SHP77 treated with DMSO at 0.1 percent for 48 hours (cell line): ENCODE measurements at regions not wholly inside any gene's neighbourhood (a gene's known extent, or its start where the extent isn't known, plus 50 kb on each side); places are given as distances from the start of the nearest gene placed in this dataset.

Experiments used
- DNase-seq: peaks from one replicate; lab custom pipeline; 2025; lab: John Stamatoyannopoulos, UW

DNA sequence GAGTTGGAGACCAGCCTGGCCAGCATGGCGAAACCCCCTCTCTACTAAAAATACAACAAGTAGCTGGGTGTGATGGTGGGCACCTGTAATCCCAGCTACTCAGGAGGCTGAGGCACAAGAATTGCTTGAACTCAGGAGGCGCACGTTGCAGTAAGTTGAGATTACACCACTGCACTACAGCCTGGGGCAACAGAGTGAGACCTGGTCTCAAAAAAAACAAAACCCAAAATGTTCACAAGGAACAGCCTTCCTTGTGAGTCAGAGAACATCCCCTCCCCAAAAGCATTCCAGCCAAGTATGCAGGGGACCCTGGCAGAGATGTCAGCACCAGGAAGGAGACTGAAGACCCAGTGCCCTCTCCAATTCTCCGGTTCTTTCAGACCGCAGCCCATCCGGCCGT lies 314.9 kb upstream of the TSHZ3 start:
- DNase-seq: no peak

DNA sequence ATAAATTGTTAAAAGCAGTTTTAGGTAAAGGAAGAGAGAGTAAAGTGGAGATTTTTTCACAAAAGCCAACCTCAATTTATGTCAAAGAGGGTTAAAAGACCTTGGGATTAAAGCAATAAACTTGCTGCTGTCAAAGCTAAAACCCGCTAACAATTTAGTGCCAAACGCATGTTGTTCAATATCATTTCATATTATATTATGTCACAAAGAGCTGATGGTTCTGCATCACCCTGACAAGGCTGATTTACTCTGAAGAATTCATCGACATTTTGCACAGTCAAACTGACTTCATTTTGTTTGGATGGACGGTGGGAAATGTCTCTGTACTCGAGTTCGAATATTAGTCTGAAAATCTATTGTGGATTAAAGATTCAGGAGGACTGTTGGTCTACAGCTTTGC lies 315.8 kb upstream of the TSHZ3 start:
- DNase-seq: no peak

DNA sequence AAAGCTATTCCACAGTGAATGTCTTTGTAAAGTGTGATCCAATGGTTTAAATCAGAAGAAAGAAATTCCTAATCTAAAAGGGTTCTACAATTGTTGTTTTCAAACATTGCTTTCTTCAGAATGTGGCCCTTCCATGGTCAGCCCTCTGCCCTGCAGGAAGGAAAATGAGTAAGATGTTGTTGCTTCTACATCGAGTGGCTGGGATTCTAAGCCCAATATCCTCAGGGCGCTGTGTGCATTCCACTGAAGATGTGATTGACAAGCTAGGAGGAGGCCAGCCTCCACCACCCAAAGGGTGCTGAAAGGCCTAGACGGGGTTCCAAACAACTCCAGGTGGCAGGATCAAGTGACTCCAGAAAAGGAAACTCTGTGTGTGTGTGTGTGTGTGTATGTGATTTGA lies 316.9 kb upstream of the TSHZ3 start:
- DNase-seq: no peak

DNA sequence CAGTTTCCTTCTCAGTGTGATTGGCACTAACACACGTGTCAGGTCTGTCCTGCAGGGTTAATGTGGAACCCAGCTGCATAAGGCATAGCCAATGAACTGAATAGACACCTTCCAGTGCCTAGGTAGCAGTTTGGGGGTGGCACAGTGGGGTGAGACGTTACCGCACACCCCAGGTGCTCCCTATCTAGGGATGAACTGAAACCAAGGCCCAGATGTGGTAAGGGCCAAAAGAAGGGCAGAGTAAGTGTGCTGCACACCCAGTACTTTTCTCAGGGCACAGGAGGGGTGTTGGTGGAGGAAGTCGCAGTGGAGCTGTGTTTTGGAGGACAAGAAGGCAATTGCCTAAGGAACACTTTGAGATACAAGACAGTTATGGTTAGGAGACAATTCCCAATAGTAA lies 317.9 kb upstream of the TSHZ3 start:
- DNase-seq: no peak

DNA sequence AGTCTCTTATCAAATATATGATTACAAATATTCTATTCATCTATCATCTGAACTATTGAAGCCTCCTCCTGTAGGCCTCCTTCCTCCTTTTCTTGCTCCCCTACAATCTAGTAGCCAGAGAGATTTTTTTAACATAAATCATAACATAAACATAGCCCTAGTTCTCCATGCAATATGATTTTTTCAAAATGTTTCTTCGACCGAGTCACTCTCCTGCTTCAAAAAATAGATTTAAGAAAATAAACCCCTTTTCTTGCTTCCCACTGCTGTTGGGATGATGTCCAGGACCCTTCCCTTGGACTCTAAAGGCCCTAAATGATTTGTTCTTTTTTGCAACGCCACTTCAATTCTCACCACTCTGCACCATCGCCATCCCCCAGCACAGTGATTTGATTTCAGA lies 319.7 kb upstream of the TSHZ3 start:
- no peak for DNase-seq

DNA sequence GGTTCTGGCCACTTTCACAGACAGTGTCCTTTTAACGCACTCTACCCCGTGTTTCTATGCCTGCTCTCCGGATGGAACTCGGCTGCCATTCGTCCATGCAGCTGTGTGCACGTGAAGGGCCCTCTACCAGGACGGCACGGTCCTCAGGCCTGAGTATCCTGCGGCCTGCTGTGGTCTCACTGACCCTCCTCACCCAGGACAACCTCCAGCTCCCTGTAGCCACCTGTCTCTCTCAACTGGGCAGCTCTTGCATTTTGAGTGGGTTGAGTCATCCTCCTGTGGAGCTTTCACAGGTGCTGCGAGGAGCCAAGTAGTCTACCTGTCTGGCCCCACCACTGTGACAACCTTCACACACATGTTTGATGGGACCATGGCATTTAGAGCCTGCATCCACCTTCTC lies 321.7 kb upstream of the TSHZ3 start:
- no peak for DNase-seq

DNA sequence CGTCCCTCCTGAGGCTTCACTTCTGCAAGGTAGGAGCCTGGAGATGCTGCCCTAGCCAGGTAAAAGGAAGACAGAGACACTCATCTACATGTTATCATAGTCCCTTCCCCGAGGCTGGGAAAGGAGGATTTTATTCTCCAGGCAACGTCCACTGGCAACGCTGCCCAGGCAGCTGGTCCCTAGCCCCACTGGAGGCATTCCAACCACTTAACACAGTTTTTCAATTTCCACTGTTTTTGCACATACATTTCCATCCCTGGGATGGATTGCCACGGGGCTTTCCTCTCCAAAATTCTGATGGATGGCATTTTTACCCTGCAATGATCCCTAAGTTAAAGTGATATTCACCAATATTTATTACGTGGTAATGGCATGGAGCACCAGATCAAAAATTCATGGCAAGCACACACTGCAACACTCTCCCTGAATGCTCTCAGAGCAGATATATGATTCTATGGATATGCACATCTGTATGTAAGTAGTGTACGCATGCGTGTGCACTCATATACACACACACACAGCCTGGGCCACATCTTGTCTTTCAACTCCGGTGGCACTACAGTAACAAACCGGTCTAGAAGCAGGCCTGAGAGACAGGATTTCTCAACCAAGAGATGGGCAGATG lies 322.3 kb upstream of the TSHZ3 start:
- DNase-seq: no peak

DNA sequence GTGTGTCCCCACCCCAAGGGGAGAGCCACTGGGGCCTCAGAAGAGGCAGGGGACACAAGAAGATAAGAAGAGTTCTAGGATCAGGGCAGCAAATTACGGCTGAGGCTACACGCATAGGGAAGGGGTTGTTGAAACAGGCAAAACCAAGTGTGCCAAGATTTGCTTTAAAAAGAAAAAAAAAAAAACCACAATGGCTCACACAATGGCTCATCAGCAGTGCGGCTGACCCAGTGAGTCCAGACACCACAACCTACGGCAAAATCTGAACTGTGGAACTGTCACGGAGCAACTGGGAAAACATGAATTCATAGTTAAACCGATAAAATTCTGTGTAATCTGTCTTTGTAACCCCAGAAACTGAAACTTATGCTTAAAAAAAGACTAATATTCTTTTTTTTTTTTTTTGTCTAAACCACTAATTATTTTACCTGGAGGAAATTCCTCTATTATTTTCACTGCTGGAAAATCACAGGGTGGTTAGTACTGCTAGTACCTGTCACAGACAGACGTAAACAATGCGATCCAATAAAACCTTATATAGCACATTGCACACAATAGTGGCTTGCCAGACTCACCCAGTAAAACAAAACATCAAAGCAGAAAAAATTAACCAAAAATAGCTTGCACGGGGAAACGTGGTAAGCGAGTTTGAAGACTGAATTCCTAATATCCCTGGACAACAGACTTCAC lies 325.4 kb upstream of the TSHZ3 start:
- DNase-seq: no peak

DNA sequence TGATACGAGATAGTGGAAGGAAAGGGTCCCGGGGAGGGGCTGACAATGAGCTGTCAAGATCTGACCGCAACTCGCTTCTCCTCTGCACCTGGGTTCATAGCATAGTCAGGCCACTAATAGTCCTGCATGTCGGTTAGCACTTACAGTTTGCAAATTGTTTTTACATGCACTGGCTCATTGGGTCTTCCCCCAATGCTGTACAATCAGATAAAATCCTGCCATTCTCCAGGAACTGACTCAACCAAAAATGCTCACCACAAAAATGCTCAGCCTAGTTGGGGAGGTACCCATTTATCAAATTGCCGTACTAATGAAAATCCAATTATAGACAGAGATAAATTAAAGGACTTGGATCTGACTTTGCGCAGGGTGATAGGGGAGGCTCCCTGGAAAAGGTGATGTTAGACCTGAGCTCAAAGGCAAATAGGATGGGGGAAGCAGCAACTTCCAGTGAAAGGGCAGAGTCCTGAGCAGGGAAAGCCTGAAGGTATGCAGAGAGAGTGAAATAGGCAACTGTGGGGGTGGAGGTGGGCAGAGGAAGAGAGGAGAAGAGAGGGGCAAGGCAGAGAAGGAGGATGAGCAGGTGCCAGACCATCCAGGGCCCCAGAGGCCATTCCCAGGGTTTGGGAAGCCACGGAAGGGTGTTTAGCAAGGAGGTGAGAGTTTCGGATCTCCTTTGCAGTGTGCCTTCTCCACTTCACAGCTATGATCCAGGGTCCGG lies 326.1 kb upstream of the TSHZ3 start:
- no peak for DNase-seq

DNA sequence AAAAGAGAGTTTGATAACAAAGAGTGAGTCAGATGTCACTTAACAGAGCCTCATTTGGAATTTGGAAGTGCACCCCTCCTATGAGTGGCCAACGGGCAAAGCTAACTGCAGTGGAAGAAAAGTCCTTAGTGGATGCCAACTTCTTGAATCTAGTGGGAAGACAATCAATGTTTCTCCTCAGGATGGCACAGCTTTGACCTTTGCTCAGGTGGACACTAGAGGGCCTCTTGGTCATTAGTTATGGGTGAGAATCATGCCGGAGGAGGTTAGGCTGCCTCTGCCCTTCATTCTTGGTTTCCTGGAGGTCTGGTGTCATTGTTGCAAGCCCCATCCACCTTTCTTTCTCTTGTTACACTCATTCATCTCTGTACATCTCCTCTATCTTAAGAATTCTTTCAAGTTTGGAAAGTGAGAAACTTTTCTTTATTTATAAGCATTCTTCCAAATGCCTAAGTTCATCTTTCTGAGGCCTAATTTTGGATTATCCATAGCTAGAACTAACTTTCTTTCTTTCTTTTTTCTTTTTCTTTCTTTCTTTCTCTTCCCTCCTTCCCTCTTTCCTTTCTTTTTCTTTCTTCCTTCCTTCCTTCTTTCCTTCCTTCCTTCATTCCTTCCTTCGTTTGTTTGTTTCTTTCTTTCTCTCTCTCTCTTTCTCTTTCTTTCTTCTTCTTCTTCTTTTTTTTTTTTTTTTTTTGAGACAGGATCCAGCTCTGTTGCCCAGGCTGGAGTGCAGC lies 327.2 kb upstream of the TSHZ3 start:
- no peak for DNase-seq

DNA sequence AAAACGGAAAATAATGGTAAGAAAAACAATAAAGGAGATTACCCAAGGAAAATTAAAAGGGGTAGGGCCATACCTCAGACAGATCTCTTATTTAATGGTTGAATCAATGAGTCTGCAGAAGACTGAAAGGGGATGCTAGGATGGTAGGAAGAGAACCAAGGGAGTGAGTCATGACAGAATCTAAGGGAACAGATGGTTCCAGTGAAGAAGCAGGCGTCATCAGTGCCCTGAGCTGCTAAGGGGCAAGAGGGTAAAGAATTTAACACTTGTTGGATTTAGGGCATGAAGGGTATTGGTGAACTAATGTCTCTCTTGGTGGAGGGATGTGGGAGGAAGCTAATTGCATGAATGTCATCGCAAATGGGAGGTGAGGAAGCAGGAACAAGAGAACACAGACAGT lies 329.2 kb upstream of the TSHZ3 start:
- no peak for DNase-seq

DNA sequence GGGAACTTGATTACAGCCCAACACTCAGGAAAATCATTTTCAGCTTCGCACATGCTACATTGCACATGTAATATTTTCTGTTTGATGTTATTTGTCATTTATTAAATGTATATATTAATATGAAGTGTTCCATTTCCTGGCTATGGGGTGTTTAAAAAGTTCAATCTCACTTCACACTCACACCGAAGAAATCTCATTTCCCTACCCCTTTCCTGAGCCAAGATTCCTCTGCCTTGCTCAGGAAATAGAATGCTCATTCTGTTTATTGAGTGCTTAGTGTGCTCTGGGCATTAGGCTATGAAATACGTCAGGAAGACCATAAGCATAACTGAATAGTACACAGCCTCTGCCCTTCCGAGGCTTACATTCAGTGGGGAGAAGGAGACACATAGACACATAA lies 331.9 kb upstream of the TSHZ3 start:
- DNase-seq: no peak

DNA sequence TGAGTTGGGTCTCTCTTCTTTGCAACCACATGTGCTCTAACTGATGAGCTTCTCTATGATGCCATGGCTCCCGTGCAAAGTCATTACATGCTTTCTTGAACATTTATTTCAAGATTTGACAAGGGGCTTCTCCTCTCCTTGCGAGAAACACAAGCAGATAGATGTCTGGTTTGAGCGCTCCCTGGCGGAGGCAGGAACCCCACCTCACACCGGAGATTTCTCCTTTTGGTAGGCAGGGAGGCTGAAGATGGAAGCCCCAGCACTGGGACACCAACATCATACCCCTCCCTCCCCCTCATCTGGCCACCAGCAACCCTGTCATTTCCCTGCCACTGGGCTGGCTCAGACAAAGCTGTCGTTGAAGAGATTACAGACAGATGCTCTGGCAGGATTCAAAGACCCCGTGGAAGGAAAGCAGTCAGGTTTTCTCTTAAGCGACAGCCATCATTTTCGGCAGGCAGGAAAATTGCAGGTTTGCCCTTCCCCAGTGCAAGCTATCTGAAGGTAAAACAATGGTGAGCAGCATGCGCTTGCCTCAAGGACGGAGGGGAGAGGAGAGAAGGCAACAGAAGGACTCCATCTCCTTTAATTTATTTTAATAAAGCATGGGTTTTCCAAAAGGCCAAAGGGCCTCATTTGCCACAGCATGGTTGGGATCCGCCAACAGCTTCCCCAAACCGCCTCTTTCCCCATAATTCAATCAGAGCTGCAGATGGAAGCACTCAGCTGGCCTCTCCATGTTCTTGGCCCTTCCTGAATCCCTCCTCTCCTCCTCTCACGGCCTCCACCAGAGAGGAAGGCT lies 344.1 kb upstream of the TSHZ3 start:
- DNase-seq: no peak

DNA sequence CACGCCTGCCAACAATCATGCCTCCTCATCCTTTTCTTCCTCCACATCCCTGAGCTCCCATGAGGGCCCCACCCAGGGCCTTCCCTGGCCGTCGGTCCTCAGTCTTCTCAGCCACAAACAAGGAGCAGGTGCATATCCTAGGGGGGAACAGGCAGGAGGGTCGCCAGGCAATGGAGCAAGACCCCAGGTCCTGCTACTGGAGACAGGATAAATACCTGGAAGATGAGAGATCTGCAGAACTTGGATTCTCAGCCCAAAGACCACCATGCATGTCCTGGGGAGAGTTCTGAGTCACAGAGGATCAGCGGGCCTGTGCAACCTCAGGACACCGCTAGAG lies 344.7 kb upstream of the TSHZ3 start:
- no peak for DNase-seq

DNA sequence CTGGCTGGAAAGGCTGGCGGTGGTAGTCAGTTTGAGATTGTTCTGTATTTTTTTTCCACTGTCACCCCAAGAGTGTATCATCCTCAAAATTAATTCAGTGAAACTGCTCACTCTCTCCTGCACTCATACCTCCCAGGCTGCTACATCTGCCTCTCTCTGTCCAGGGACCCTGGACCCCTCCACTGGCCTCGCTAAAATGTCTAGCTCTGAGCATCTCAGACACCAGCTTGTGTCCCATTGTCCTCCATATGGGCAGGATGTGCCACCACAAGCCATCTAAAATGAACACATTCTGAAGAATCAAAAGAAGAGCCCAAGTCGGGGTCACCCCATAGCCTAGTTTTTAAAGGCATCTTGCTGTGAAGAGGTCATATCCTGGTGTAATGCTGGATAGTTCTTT lies 345.5 kb upstream of the TSHZ3 start:
- DNase-seq: no peak

DNA sequence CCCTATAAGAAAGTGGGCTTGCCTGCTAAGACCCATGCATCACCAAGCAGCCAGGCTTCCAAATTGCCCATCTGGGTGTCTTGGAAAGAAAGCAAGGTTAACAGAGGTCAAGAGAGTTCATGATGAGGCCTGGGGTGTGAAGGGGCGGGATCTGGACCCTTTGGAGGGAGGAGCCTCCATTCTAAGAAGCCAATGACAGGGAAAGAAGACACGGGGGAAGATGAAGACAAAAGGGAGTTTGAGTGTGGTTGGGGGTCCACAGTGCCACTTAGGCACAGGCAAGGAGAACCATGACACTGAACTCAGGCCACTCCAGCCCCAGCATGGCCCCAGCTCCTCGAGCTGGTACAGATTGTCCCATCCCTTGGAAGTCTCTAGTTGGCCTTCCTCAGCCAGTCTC lies 350.2 kb upstream of the TSHZ3 start:
- no peak for DNase-seq

DNA sequence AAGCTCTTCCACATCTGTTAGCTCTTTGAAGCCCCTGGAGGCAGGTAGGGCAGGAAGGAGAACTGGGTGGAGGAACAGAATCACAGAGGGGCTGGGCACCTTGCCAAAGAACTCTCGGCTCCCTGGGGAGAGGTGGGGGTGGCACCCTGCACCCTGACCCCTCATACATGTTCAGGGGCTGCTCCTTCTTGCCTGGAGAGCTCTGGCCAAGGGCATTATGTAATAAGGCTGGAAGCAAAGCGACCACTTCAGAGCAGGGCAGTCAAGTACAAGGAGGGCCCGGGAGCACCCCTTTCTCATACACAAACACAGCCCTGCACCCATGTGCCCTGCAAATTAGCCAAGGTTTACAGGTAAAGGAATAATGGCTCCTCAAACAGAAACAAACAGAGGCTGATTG lies 351.9 kb upstream of the TSHZ3 start:
- no peak for DNase-seq

DNA sequence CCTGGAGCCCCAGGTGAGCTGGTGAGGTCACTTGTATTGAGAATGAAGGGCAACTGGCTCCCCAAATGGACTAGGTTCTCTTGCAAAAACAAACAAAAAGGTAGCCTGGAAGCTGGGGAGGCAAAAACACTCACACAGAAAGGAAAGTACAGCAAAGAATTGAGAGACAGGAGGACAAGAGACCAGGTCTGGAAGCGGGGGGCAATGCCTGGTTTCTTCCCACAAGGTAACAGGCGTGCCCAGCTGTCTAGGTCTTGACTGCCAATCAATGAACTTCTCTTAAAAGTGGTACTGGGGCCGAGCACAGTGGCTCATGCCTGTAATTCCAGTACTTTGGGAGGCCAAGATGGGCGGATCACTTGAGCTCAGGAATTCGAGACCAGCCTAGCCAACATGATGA lies 356.4 kb upstream of the TSHZ3 start:
- DNase-seq: no peak

DNA sequence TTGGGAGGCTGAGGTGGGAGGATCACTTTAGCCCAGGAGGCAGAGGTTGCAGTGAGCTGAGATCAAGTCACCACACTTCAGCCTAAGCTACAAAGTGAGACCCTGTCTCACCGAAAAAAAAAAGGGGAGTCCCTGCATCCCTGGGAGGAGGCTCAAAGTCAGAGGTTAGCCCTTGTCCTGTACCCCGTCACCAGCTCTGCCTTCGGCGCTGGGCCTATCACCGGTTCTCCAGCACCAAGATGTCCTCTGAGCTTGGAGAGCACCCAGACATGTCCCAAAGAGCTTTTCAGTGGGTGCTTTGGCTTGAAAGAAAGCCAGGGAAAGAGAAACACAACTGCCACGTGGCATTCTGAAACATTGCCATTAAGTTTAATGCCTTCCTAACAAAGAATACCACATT lies 356.9 kb upstream of the TSHZ3 start:
- no peak for DNase-seq

DNA sequence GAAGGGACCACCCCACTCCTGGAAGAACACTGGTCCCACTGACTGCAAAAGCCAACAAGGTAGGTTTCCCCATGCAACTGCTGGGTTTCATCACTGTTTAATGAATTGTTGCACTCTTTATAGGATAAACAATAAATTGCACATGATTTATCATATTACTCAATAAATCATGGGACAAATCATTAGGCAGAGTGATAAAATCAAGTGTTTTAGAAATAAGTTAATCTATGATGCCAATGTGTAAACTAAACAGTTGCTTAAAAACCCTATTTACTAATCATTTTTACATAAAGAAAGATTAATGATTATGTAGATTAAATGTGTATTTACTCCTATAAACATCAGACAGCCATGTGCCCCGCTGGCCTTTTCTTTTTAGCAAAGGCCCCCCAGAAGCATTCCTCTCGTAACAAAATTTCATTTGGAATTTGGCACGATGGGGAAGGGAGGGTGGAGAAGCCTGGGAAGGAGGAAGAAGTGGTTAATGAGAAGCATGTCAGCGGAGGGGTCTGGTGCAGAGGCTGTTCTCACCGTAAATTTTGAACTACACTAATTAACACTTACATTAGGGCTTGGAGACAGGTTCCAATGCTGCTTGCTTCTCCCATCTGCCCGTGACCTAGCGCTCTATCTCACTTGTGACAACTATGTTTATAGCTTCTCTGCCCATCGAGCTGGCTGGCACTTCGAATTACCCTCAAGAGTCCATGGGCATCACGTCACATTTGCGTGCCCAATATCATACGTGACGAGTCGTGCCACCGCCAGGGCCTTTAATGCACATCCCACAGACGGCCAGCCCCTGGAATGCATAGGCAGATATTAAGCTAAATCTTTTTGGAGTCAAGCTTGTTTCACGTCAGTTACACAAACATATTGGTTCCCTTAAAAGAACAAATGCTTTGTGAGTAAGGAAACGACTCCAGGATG lies 357.7 kb upstream of the TSHZ3 start:
- DNase-seq: no peak

DNA sequence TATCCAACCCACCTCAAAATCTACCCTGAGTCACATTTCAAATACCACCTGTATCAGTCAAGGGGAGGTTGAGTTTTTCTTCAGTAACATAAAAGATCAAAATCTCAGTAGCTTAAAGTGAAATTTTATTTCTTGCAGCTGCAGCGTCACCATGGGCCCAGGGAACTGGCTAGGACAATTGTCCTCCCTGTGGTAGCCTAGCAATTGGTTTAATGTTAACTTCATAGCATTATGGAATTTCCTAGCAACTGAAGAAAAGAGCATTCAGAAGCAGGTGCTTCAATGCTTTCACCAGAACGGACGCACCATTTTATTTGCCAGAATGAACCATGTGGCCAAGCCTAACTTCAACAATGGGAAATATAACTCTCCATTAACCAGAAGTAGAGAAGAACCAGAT lies 359.3 kb upstream of the TSHZ3 start:
- no peak for DNase-seq
